K562 (cell line): ENCODE measurements at regions not wholly inside any gene's neighbourhood (a gene's known extent, or its start where the extent isn't known, plus 50 kb on each side); places are given as distances from the start of the nearest gene placed in this dataset.

Experiments used
- TCF7L2 ChIP-seq: fragments of 150-350 bp; IDR thresholded peaks from 2 replicates; pipeline ENCODE4 v1.6.1; 2016; ENCODE audit warnings: low read depth, mild to moderate bottlenecking, low read length, moderate library complexity
- TF ChIP-seq, protein P1 (sequence below), 3 experiments: IDR thresholded peaks in 2 of 3; conservative IDR thresholded peaks in 1 of 3; 2 replicates each; pipeline ENCODE4 v1.5.1; 2011 to 2012; ENCODE audit warnings: low read length in 3 of 3, mild to moderate bottlenecking in 3 of 3, control low read depth in 2 of 3, improper control_type of control experiment in 1 of 3, inconsistent platforms in 1 of 3, low read depth in 1 of 3, mixed read lengths in 1 of 3, moderate library complexity in 1 of 3; ENCODE audit not compliant: insufficient read depth in 2 of 3
- TF ChIP-seq, protein P2 (sequence below), 3 experiments: fragments of 200-800 bp in 1 of 3; fragments of 250-450 bp in 1 of 3; fragments of 450-650 bp in 1 of 3; sonication (Bioruptor Pico) in 1 of 3; sonication (Bioruptor generic) in 1 of 3; formaldehyde crosslinking in 1 of 3; IDR thresholded peaks; 2 replicates each; pipeline versions ENCODE4 v1.6.1 to v1.8.0; 2016 to 2022; ENCODE audit warnings: mild to moderate bottlenecking in 2 of 3, missing genetic modification characterization in 2 of 3, missing compliant biosample characterization in 1 of 3, moderate library complexity in 1 of 3

DNA sequence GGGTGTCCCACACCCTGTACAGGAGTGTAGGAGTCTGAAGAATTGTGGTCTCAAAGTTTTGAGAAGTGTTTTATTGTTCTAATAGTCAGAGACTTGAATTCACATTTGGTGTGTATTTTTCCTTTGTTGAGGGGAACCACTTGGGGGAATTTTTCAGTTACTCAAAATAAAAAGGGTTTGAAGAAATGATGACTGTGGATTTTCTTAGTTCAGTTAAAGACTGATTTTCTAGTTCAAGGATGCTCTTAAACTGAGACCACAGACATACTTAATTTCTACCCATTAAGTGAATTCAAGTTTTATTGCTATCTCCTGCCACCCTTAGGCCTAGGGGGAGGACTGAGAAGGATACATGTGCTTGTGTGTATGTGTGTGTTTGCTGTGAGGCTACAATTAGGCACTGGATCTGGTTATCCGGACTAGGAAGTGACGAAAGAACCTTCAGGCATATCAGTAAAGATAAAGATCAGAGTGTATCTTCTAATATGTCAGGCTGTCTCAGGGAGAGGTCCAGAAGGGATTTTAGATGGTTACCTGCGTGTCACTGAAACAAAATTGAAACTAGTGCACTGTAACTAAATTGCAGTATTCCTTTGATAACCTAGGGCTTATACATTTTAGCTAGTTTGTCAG is 234.9 kb upstream of the DACH1 start:
- TF ChIP-seq, protein P1, sequence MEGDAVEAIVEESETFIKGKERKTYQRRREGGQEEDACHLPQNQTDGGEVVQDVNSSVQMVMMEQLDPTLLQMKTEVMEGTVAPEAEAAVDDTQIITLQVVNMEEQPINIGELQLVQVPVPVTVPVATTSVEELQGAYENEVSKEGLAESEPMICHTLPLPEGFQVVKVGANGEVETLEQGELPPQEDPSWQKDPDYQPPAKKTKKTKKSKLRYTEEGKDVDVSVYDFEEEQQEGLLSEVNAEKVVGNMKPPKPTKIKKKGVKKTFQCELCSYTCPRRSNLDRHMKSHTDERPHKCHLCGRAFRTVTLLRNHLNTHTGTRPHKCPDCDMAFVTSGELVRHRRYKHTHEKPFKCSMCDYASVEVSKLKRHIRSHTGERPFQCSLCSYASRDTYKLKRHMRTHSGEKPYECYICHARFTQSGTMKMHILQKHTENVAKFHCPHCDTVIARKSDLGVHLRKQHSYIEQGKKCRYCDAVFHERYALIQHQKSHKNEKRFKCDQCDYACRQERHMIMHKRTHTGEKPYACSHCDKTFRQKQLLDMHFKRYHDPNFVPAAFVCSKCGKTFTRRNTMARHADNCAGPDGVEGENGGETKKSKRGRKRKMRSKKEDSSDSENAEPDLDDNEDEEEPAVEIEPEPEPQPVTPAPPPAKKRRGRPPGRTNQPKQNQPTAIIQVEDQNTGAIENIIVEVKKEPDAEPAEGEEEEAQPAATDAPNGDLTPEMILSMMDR (IDR thresholded peaks at IDR 0.05 in 2 of 3, conservative IDR thresholded peaks at IDR 0.05 in 1 of 3; ENCODE audit: insufficient read depth in 2 of 3, low read depth in 1 of 3, low read length in 3 of 3) = no peak
- no peak for TF ChIP-seq TCF7L2
- TF ChIP-seq, protein P2, sequence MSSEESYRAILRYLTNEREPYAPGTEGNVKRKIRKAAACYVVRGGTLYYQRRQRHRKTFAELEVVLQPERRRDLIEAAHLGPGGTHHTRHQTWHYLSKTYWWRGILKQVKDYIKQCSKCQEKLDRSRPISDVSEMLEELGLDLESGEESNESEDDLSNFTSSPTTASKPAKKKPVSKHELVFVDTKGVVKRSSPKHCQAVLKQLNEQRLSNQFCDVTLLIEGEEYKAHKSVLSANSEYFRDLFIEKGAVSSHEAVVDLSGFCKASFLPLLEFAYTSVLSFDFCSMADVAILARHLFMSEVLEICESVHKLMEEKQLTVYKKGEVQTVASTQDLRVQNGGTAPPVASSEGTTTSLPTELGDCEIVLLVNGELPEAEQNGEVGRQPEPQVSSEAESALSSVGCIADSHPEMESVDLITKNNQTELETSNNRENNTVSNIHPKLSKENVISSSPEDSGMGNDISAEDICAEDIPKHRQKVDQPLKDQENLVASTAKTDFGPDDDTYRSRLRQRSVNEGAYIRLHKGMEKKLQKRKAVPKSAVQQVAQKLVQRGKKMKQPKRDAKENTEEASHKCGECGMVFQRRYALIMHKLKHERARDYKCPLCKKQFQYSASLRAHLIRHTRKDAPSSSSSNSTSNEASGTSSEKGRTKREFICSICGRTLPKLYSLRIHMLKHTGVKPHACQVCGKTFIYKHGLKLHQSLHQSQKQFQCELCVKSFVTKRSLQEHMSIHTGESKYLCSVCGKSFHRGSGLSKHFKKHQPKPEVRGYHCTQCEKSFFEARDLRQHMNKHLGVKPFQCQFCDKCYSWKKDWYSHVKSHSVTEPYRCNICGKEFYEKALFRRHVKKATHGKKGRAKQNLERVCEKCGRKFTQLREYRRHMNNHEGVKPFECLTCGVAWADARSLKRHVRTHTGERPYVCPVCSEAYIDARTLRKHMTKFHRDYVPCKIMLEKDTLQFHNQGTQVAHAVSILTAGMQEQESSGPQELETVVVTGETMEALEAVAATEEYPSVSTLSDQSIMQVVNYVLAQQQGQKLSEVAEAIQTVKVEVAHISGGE (CRISPR knock-in tag; IDR thresholded peaks at IDR 0.05) = no peak
